Breast epithelium (tissue), 4 donors: ENCODE measurements at regions not wholly inside any gene's neighbourhood (a gene's known extent, or its start where the extent isn't known, plus 50 kb on each side); places are given as distances from the start of the nearest gene placed in this dataset.

Experiments used
- DNase-seq, 2 donors: peaks; one replicate each; pipeline ENCODE4 v3.0.0-alpha.2; 2019; ENCODE audit warnings: low spot score in 2 of 2
- H3K27ac ChIP-seq, 2 donors: fragments of 200-600 bp; sonication (generic) in 1 of 2; one replicate each; pipeline ENCODE4 v1.5.1; 2016 to 2019; ENCODE audit warnings: mild to moderate bottlenecking in 1 of 2
- H3K27me3 ChIP-seq, 2 donors: fragments of 200-600 bp; sonication (generic) in 1 of 2; one replicate each; pipeline versions ENCODE4 v1.5.1 to v1.6.0; 2017 to 2019; ENCODE audit warnings: control low read depth in 1 of 2, mild to moderate bottlenecking in 1 of 2
- H3K36me3 ChIP-seq: fragments of 200-600 bp; one replicate; pipeline ENCODE4 v1.5.1; 2019
- H3K4me1 ChIP-seq, 2 donors: fragments of 200-600 bp; sonication (generic); one replicate each; pipeline ENCODE4 v1.5.1; 2016 to 2019; ENCODE audit warnings: control low read depth in 1 of 2
- H3K4me3 ChIP-seq, 3 donors: fragments of 200-600 bp; sonication (generic); 1 replicate in 2 of 3; 2 replicates in 1 of 3; pipeline ENCODE4 v1.5.1; 2016 to 2019; ENCODE audit warnings: mild to moderate bottlenecking in 3 of 3, moderate library complexity in 2 of 3
- H3K9me3 ChIP-seq, 2 donors: fragments of 200-600 bp; sonication (generic) in 1 of 2; one replicate each; pipeline ENCODE4 v1.5.1; 2016 to 2019; ENCODE audit warnings: control low read depth in 1 of 2
- CTCF ChIP-seq, 3 donors: fragments of 450-650 bp; IDR thresholded peaks; one replicate each; pipeline ENCODE4 v1.5.1; 2016 to 2017; ENCODE audit warnings: antibody characterized with exemption in 3 of 3, mild to moderate bottlenecking in 3 of 3, moderate library complexity in 3 of 3
- POLR2A ChIP-seq: fragments of 450-650 bp; IDR thresholded peaks from one replicate; pipeline ENCODE4 v1.6.1; 2016; ENCODE audit warnings: antibody characterized with exemption, mild to moderate bottlenecking, moderate library complexity
- POLR2AphosphoS5 ChIP-seq, 3 donors: sonication (generic); formaldehyde crosslinking; IDR thresholded peaks; one replicate each; pipeline ENCODE4 v1.6.1; 2017; ENCODE audit warnings: antibody characterized with exemption in 3 of 3
- intact Hi-C: fragments of 100-400 bp; cut with DNase I; formaldehyde crosslinking; loops from one replicate; pipeline ENCODE4 v1.15.1; 2023; ENCODE audit warnings: low total_unique reads

- intact Hi-C loops = loop anchor here (5.0 kb wide), 1 partner anchor 125 kb away; no protein-coding TSS in a partner anchor
- TF ChIP-seq POLR2A = no peak
- TF ChIP-seq POLR2AphosphoS5 (IDR thresholded peaks at IDR 0.05) = no peak
- no peak for TF ChIP-seq CTCF (IDR thresholded peaks at IDR 0.05)
- no peak overlapping the region for H3K4me3 ChIP-seq
- H3K4me1 ChIP-seq = no peaks in the 10 kb centered on the region
- no peaks in the 10 kb centered on the region for H3K36me3 ChIP-seq
- no peaks in the 10 kb centered on the region for H3K9me3 ChIP-seq
- DNase-seq = no peak
- H3K27me3 ChIP-seq = no peaks in the 10 kb centered on the region
- no peak overlapping the region for H3K27ac ChIP-seq
Observed at GRCh38 chr9:34826999-34827538, 117.1 kb upstream of the CCL21 start.

- Histone ChIP-seq H3K4me3 (no peak overlapping the region), H3K27me3 (no peaks in the 10 kb centered on the region), H3K4me1 (no peaks in the 10 kb centered on the region), H3K9me3 (peaks cover 0 to 5% of the 10 kb centered on the region in 2 donors), H3K36me3 (no peaks in the 10 kb centered on the region), H3K27ac (no peak overlapping the region)
- TF ChIP-seq CTCF (IDR thresholded peaks at IDR 0.05) (no peak), POLR2AphosphoS5 (IDR thresholded peaks at IDR 0.05) (no peak), POLR2A (no peak)
- no peak for DNase-seq
- intact Hi-C loops = loop anchor here (5.0 kb wide), 1 partner anchor 123 kb away; no protein-coding TSS in a partner anchor
Observed at GRCh38 chr9:34825775-34826174, 115.8 kb upstream of the CCL21 start.

GRCh38 chr9:34823778-34824177, 113.8 kb upstream of the CCL21 start:
- no peak for DNase-seq
- Histone ChIP-seq H3K9me3 (peaks cover 7 to 14% of the 10 kb centered on the region in 2 donors), H3K36me3 (no peaks in the 10 kb centered on the region), H3K27ac (no peak overlapping the region), H3K4me1 (no peaks in the 10 kb centered on the region), H3K27me3 (no peaks in the 10 kb centered on the region), H3K4me3 (no peak overlapping the region)
- no peak for TF ChIP-seq CTCF (IDR thresholded peaks at IDR 0.05)
- no peak for TF ChIP-seq POLR2AphosphoS5 (IDR thresholded peaks at IDR 0.05)
- TF ChIP-seq POLR2A = no peak
- intact Hi-C loops = no loop called here

GRCh38 chr9:34810187-34810524, 100.2 kb upstream of the CCL21 start:
- Histone ChIP-seq H3K36me3 (no peaks in the 10 kb centered on the region), H3K27me3 (peaks cover 0 to 5% of the 10 kb centered on the region in 2 donors), H3K4me1 (no peaks in the 10 kb centered on the region), H3K4me3 (peak overlapping the region in 2 of 3 donors; percentile 22 to 50), H3K27ac (no peak overlapping the region), H3K9me3 (peaks cover 0 to 12% of the 10 kb centered on the region in 2 donors)
- TF ChIP-seq CTCF (IDR thresholded peaks at IDR 0.05) (no peak), POLR2AphosphoS5 (IDR thresholded peaks at IDR 0.05) (no peak), POLR2A (no peak)
- DNase-seq = no peak
- intact Hi-C loops = no loop called here

GRCh38 chr9:34809504-34810186, 99.7 kb upstream of the CCL21 start:
- intact Hi-C loops = no loop called here
- no peak for TF ChIP-seq POLR2A
- TF ChIP-seq CTCF (IDR thresholded peaks at IDR 0.05) = peak in 1 of 3 donors; percentile 16
- peak overlapping the region in 2 of 3 donors; percentile 22 to 50 for H3K4me3 ChIP-seq

More at GRCh38 chr9:34809504-34810186, 99.7 kb upstream of the CCL21 start:
- Histone ChIP-seq H3K27me3 (peaks cover 0 to 5% of the 10 kb centered on the region in 2 donors), H3K4me1 (no peaks in the 10 kb centered on the region), H3K36me3 (no peaks in the 10 kb centered on the region), H3K27ac (no peak overlapping the region), H3K9me3 (peaks cover 0 to 17% of the 10 kb centered on the region in 2 donors)
- no peak for DNase-seq
